Hematopoietic multipotent progenitor cell treated with erythropoietin and hydrocortisone succinate and interleukin-3 and kit ligand, for 15 days (in vitro differentiated cells): ENCODE measurements at regions not wholly inside any gene's neighbourhood (a gene's known extent, or its start where the extent isn't known, plus 50 kb on each side); places are given as distances from the start of the nearest gene placed in this dataset.

Experiments
- DNase-seq: peaks from one replicate; pipeline ENCODE4 v3.0.0-alpha.2; 2015; ENCODE audit warnings: low spot score

DNA sequence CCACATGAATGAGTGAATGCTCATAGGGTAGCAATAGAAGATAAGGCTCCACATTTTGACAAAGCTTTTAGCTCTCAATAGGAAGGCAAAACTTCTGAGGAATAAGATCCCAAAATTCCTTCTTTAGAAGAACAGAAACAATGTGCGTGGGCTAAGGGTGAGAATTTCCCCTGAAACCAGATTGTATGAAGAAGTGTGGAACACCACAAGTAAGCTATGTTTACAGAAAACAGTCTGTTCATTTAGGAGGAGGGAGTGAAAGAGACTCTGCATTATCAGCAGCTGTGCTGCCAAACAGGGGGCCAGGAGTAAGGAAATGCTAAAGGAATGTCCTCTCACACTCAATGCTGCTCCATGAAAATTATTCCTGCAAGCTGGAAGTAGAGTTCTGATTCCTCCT is 851.6 kb downstream of the CENPC start:
- no peak for DNase-seq

DNA sequence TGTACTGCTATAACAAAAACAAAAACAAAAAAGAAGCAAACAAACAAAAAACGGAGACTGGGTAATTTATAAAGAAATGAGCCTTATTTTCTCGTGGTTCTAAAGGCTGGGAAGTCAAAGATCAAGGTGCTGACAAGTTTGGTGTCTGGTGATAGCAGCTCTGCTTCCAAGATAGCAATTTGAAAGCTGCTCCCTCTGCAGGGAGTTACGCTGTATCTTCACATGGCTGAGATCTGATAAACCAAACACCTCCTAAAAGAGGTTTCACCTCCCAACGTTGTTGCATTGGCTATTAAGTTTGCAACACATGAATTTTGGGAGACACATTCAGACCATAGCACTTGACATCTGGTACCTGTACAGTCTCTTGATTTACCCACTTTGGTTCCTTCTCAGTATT is 854.2 kb downstream of the CENPC start:
- DNase-seq, result no peak

GRCh38 chr4:66688674-66689073 is 856.6 kb downstream of the CENPC start:
- no peak for DNase-seq

DNA sequence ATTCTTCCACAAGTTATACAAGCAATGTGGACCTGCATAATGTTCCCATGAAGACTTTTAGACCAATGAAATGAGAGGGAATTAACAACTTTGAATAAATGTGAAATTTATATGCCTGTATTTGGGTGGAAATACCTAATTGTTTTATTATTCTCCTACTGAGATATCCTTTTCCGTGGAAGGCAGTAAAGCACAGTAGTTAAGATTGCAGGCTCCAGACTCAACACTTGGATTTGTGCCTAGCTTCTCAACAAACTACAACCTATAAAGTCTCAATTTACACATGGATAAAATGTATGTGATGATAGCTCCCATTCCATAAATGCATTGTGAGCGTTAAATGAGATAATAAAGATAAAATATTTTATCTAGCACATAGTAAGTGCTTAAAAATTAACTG is 857.8 kb downstream of the CENPC start:
- DNase-seq, result no peak

DNA sequence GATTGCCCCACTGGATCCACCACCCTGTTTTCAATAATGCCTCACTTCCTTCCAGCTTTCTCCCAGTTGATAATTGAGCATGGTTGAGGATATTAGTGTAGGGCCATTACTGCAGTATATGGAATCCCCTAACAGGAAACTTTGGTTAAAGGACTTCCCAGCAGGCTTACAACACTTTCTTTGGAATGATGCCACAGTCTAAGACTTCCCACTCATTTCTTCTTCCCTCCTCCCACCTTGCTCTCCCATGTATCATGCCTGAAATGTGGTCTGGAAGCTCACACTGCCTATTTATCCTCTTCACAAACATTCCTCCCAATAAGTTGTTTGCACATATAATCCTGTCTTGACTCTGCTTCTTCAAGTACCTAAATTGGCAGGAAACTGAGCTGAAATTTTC is 863.3 kb downstream of the CENPC start:
- no peak for DNase-seq

DNA sequence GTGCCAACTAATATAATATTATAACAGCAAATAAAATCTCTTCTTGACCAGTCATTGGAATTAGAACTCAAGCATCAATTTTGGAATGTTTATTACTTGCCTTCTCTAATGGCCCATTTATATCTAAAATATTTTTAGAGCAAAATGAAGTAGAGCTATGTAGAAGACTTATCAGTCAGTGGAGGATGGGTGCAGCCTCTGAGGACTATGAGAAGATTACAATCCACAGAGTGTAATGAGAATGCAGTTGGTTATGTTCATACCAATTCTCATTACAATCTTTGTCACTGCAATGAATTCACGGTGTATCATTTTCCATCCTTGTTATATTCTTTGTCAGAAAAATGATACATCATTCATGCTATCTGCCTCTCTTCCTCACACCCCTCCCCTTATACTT is 878.1 kb downstream of the CENPC start:
- no peak for DNase-seq

DNA sequence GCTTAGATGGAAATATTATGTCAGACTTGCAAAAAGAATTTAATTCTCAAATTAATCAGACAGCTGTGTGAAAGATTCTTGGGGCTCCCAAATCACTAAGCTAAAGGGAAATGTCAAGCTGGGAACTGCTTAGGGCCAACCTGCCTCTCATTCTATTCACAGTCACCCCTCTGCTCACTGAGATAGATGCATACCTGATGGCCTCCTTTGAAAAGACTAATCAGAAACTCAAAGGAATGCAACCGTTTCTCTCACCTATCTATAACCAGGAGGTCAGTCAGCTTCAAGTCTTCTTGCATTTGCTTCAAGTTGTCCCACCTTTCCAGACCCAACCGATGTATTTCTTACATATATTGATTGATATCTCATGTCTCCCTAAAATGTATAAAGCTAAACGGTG is 882.7 kb downstream of the CENPC start:
- DNase-seq, result no peak

DNA sequence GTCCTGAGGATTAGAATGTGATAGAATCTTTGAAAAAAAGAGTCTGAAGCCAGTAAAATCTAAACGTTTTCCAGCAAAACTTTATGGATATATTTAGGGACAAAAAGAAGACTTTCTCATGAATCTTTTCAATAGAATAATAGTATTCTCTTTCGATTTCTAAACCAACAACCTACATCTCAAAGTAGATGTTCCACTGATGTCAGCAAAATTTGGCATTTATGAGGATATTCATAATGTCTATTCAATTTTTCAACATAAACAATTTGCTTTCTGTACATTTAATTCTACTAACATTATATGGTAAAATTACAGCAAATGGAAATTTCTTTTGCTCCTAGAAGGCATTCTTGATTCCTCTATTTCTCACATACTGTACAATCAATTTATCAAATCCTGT is 886.5 kb downstream of the CENPC start:
- DNase-seq, result no peak

GRCh38 chr4:66655505-66655904 is 889.8 kb downstream of the CENPC start:
- DNase-seq, result no peak

GRCh38 chr4:66653937-66654336 is 891.4 kb downstream of the CENPC start:
- no peak for DNase-seq

- DNase-seq, result no peak
Observed at GRCh38 chr4:66649236-66649635, 896.1 kb downstream of the CENPC start.

DNA sequence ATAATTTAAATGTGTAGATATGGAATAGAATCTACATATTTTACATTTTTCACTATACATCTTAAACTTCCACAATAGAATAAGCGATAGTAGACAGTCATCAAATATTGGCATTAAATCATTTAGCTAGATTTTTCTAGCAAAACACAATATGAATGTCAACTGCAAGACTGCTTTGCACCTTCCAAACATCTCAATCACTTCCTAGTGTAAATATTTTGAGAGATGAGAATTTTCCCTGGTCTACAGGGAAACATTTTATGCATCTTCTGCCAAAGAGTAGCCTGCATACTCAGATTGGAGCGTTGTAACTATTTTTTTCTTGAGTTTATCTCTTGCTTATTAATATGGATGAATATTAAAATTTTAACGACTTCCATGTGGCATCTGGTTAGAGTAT is 897.4 kb downstream of the CENPC start:
- DNase-seq, result no peak

DNA sequence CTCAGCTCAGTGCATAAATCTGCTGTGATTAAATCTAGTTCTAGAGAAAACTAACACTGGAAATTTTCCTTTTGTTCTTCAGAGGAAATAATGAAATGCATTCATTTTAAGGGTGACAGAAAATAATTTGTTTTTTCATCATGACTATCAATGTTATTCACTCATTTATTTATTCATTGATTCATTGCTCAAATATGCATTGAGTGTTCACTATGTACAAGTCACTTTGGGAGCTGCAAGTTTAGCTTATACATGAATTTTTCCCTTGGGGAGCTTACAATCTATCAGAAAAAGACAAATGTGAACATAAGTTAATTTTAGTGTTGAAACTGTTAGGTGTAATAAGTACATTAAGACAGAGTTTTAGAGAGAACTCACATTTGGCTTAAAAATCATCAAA is 897.8 kb downstream of the CENPC start:
- DNase-seq, result no peak

GRCh38 chr4:66640233-66640990 is 904.9 kb downstream of the CENPC start:
- no peak for DNase-seq

DNA sequence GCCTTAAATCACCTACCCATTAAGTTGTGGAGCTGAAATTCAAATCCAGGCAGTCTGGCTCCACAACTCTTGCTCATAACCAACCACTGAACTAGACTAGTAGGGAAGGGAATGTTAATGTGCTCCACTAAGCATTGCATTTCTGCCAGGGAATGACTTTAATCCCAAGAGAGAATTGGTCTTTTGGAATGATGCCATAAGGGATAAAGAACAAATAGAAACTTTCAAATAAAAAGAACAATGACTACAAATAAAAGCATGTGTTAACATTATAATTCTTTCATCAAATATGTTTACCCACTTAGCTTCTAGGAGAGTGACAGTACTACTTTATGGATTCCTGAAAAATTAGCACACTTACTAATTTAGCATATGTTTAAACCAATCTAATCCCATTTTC is 905.9 kb downstream of the CENPC start:
- no peak for DNase-seq

DNA sequence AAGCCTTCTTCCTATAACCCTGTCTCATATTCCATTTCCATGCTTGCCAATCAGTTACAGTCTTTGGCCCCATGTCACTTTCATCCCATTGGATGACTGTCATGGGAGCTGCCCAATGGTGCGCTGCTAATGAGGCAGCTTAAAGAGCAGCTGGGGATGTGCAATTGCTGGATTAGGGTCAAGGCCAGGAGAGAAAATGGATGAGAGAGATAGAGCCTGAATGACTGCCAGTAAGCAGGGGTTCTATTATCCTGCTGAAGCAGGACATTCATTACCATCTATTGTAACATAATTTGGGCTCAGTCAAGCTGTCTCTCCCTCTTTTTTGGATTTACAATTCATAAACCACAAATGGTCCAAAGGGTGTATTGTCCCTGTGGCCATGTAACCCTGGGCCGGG is 909.0 kb downstream of the CENPC start:
- no peak for DNase-seq

DNA sequence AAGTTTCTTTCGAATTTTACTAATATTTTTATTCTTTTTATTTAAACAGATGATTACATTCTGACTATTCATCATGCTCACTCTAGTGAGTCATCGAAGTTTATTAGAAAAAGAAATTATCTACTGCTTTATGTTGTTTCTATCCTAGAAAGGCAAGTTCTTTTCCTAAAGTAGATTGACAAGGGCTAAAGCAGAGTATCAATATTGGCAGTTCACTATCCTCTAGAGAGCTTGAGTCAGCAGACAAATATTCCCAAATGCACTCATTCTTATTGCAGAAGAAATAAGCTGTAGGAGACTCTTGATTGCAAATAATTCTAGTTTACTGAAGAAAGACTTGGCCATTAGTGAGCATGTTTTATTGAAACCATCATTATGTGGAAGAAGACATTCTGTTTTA is 911.8 kb downstream of the CENPC start:
- no peak for DNase-seq

GRCh38 chr4:66629927-66630326 is 915.4 kb downstream of the CENPC start:
- DNase-seq, result no peak

GRCh38 chr4:66628146-66628545 is 917.2 kb downstream of the CENPC start:
- DNase-seq, result no peak

GRCh38 chr4:66625480-66625879 is 919.8 kb downstream of the CENPC start:
- no peak for DNase-seq

DNA sequence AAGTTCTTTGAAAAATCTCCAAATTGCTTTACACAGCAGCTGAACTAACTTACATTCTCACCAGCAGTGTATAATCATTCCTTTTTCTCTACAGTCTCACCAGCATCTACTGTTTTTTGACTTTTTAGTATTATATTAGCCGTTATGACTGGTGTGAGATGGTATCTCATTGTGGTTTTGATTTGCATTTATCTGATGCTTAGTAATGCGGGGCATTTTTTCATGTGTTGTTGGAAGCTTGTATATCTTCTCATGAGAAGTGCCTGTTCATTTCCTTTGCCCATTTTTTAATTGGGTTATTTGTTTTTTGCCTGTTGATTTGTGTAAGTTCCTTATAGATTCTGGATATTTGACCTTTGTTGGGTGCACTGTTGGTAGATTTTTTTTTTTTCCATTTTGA is 931.7 kb downstream of the CENPC start:
- no peak for DNase-seq

- no peak for DNase-seq
Observed at GRCh38 chr4:66609014-66609413, 936.3 kb downstream of the CENPC start.

- no peak for DNase-seq
Observed at GRCh38 chr4:66606908-66607307, 936.6 kb upstream of the EPHA5 start.

GRCh38 chr4:66606215-66606614 is 935.9 kb upstream of the EPHA5 start:
- no peak for DNase-seq

- DNase-seq, result no peak
Observed at GRCh38 chr4:66604192-66604591, 933.9 kb upstream of the EPHA5 start.
